WTC11 (cell line): ENCODE measurements at regions not wholly inside any gene's neighbourhood (a gene's known extent, or its start where the extent isn't known, plus 50 kb on each side); places are given as distances from the start of the nearest gene placed in this dataset.

Experiments
- ATAC-seq: fragments of 200-7000 bp; cut with Tn5 transposase; 2 replicates; pipeline ENCODE4 v1.10.0; 2021; ENCODE audit warnings: mild to moderate bottlenecking, moderate library complexity
- CTCF ChIA-PET: fragments of 300-600 bp; sonication (Branson Sonifier 250); formaldehyde crosslinking; loops from one replicate; lab custom pipeline; 2021; ENCODE audit warnings: antibody characterized with exemption; lab: Charles Lee
- POLR2A ChIA-PET: fragments of 350-600 bp; sonication (Branson Sonifier 250); formaldehyde crosslinking; loops from one replicate; lab custom pipeline; 2021; ENCODE audit warnings: antibody characterized with exemption; lab: Charles Lee
- DNase-seq: peaks from one replicate; pipeline ENCODE4 v3.0.0; 2021; ENCODE audit warnings: low spot score
- H3K27ac Mint-ChIP-seq: 2 replicates; pipeline ENCODE4 v1.8.0; 2021; ENCODE audit warnings: mixed read lengths
- H3K27me3 Mint-ChIP-seq: 2 replicates; pipeline ENCODE4 v1.8.0; 2021; ENCODE audit warnings: low read depth, mild to moderate bottlenecking, moderate library complexity, mixed read lengths
- H3K36me3 Mint-ChIP-seq: 2 replicates; pipeline ENCODE4 v1.8.0; 2021; ENCODE audit warnings: mixed read lengths
- H3K4me1 Mint-ChIP-seq: 2 replicates; pipeline ENCODE4 v1.8.0; 2022; ENCODE audit warnings: mixed read lengths
- H3K4me3 Mint-ChIP-seq: 2 replicates; pipeline ENCODE4 v1.8.0; 2021; ENCODE audit warnings: mild to moderate bottlenecking, moderate library complexity, mixed read lengths
- H3K9me3 Mint-ChIP-seq: 2 replicates; pipeline ENCODE4 v1.8.0; 2021; ENCODE audit warnings: mixed read lengths
- CREM ChIP-seq: sonication (generic); formaldehyde crosslinking; IDR thresholded peaks from 2 replicates; pipeline ENCODE4 v1.8.1; 2022; ENCODE audit warnings: mild to moderate bottlenecking, missing genetic modification reagents, moderate library complexity
- EMX1 ChIP-seq: fragments of 250-450 bp; sonication (Bioruptor Pico); IDR thresholded peaks from 2 replicates; pipeline ENCODE4 v1.8.0; 2021; ENCODE audit warnings: mild to moderate bottlenecking
- ETV6 ChIP-seq: sonication (generic); formaldehyde crosslinking; IDR thresholded peaks from 2 replicates; pipeline ENCODE4 v1.8.1; 2022; ENCODE audit warnings: mild to moderate bottlenecking, missing genetic modification reagents
- FOXP1 ChIP-seq: sonication (generic); formaldehyde crosslinking; IDR thresholded peaks from 2 replicates; pipeline ENCODE4 v1.8.0; 2022; ENCODE audit warnings: missing genetic modification reagents, mild to moderate bottlenecking, moderate library complexity, borderline replicate concordance
- NFATC4 ChIP-seq: fragments of 250-450 bp; sonication (Bioruptor Pico); IDR thresholded peaks from 2 replicates; pipeline ENCODE4 v1.9.0; 2021; ENCODE audit warnings: mild to moderate bottlenecking
- NR1H2 ChIP-seq: sonication (generic); formaldehyde crosslinking; IDR thresholded peaks from 2 replicates; pipeline ENCODE4 v1.9.0; 2021; ENCODE audit warnings: mild to moderate bottlenecking, moderate library complexity, missing genetic modification reagents
- SMAD3 ChIP-seq: sonication (generic); formaldehyde crosslinking; IDR thresholded peaks from 2 replicates; pipeline ENCODE4 v1.8.0; 2022; ENCODE audit warnings: missing genetic modification reagents, mild to moderate bottlenecking, borderline replicate concordance
- SMAD4 ChIP-seq: sonication (generic); formaldehyde crosslinking; IDR thresholded peaks from 2 replicates; pipeline ENCODE4 v1.8.0; 2022; ENCODE audit warnings: mild to moderate bottlenecking, missing genetic modification reagents
- SOX15 ChIP-seq: fragments of 250-450 bp; sonication (Bioruptor Pico); IDR thresholded peaks from 2 replicates; pipeline ENCODE4 v1.9.0; 2021; ENCODE audit warnings: mild to moderate bottlenecking
- ZNF317 ChIP-seq: sonication (generic); formaldehyde crosslinking; IDR thresholded peaks from 2 replicates; pipeline ENCODE4 v1.8.1; 2023; ENCODE audit warnings: low read depth, mild to moderate bottlenecking, moderate library complexity, missing genetic modification reagents, borderline replicate concordance
- ZNF416 ChIP-seq: fragments of 250-450 bp; sonication (Bioruptor Pico); IDR thresholded peaks from 2 replicates; pipeline ENCODE4 v1.9.0; 2021; ENCODE audit warnings: mild to moderate bottlenecking, inconsistent platforms
- TF ChIP-seq, protein P1 (sequence below): fragments of 250-450 bp; sonication (Bioruptor Pico); IDR thresholded peaks from 2 replicates; pipeline ENCODE4 v1.8.0; 2021; ENCODE audit warnings: mild to moderate bottlenecking
- TF ChIP-seq, protein P2 (sequence below): fragments of 200-600 bp; IDR thresholded peaks from 2 replicates; pipeline ENCODE4 v1.8.0; 2022; ENCODE audit warnings: antibody characterized with exemption
- TF ChIP-seq, protein P3 (sequence below): fragments of 250-450 bp; sonication (Bioruptor Pico); IDR thresholded peaks from 2 replicates; pipeline ENCODE4 v1.9.0; 2021; ENCODE audit warnings: mild to moderate bottlenecking, borderline replicate concordance
- TF ChIP-seq, protein P4 (sequence below): sonication (generic); formaldehyde crosslinking; IDR thresholded peaks from 2 replicates; pipeline ENCODE4 v1.8.1; 2023; ENCODE audit warnings: mild to moderate bottlenecking, moderate library complexity, missing genetic modification reagents
- TF ChIP-seq, protein P5 (sequence below): sonication (generic); formaldehyde crosslinking; conservative IDR thresholded peaks from 2 replicates; pipeline ENCODE4 v1.8.1; 2023; ENCODE audit warnings: mild to moderate bottlenecking, low read depth, missing genetic modification reagents, moderate library complexity
- TF ChIP-seq, protein P6 (sequence below): sonication (generic); formaldehyde crosslinking; IDR thresholded peaks from 2 replicates; pipeline ENCODE4 v1.8.1; 2022; ENCODE audit warnings: mild to moderate bottlenecking, moderate library complexity, missing genetic modification reagents
- TF ChIP-seq, protein P7 (sequence below): sonication (generic); formaldehyde crosslinking; IDR thresholded peaks from 2 replicates; pipeline ENCODE4 v1.8.0; 2022; ENCODE audit warnings: mild to moderate bottlenecking, missing genetic modification reagents

DNA sequence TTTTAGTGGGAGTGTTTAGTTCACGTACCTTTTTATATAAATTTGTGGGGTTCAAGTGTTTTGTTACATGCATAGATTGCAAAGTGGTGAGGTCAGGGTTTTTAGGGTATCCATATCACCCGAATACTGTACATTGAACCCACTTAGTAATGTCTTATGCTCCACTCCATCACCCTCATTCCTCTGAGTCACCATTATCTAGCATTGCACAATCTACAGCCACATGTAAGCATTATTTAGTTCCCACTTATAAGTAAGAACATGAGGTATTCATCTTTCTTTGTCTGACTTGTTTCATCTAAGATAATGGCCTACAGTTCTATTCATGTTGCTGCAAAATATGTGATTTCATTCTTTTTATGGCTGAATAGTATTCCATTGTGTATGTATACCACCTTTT, 583.7 kb upstream of the LRFN5 start:
- no peaks in the 10 kb centered on the region for H3K27me3 Mint-ChIP-seq
- TF ChIP-seq, protein P1, sequence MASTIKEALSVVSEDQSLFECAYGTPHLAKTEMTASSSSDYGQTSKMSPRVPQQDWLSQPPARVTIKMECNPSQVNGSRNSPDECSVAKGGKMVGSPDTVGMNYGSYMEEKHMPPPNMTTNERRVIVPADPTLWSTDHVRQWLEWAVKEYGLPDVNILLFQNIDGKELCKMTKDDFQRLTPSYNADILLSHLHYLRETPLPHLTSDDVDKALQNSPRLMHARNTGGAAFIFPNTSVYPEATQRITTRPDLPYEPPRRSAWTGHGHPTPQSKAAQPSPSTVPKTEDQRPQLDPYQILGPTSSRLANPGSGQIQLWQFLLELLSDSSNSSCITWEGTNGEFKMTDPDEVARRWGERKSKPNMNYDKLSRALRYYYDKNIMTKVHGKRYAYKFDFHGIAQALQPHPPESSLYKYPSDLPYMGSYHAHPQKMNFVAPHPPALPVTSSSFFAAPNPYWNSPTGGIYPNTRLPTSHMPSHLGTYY (CRISPR knock-in tag): no peak
- TF ChIP-seq, protein P2, sequence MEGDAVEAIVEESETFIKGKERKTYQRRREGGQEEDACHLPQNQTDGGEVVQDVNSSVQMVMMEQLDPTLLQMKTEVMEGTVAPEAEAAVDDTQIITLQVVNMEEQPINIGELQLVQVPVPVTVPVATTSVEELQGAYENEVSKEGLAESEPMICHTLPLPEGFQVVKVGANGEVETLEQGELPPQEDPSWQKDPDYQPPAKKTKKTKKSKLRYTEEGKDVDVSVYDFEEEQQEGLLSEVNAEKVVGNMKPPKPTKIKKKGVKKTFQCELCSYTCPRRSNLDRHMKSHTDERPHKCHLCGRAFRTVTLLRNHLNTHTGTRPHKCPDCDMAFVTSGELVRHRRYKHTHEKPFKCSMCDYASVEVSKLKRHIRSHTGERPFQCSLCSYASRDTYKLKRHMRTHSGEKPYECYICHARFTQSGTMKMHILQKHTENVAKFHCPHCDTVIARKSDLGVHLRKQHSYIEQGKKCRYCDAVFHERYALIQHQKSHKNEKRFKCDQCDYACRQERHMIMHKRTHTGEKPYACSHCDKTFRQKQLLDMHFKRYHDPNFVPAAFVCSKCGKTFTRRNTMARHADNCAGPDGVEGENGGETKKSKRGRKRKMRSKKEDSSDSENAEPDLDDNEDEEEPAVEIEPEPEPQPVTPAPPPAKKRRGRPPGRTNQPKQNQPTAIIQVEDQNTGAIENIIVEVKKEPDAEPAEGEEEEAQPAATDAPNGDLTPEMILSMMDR: no peak
- TF ChIP-seq, protein P3, sequence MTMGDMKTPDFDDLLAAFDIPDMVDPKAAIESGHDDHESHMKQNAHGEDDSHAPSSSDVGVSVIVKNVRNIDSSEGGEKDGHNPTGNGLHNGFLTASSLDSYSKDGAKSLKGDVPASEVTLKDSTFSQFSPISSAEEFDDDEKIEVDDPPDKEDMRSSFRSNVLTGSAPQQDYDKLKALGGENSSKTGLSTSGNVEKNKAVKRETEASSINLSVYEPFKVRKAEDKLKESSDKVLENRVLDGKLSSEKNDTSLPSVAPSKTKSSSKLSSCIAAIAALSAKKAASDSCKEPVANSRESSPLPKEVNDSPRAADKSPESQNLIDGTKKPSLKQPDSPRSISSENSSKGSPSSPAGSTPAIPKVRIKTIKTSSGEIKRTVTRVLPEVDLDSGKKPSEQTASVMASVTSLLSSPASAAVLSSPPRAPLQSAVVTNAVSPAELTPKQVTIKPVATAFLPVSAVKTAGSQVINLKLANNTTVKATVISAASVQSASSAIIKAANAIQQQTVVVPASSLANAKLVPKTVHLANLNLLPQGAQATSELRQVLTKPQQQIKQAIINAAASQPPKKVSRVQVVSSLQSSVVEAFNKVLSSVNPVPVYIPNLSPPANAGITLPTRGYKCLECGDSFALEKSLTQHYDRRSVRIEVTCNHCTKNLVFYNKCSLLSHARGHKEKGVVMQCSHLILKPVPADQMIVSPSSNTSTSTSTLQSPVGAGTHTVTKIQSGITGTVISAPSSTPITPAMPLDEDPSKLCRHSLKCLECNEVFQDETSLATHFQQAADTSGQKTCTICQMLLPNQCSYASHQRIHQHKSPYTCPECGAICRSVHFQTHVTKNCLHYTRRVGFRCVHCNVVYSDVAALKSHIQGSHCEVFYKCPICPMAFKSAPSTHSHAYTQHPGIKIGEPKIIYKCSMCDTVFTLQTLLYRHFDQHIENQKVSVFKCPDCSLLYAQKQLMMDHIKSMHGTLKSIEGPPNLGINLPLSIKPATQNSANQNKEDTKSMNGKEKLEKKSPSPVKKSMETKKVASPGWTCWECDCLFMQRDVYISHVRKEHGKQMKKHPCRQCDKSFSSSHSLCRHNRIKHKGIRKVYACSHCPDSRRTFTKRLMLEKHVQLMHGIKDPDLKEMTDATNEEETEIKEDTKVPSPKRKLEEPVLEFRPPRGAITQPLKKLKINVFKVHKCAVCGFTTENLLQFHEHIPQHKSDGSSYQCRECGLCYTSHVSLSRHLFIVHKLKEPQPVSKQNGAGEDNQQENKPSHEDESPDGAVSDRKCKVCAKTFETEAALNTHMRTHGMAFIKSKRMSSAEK (CRISPR knock-in tag): no peak
- TF ChIP-seq SOX15 (CRISPR knock-in tag) (no peak), EMX1 (CRISPR knock-in tag) (no peak)
- DNase-seq (no peak), ATAC-seq (no peak)
- H3K36me3 Mint-ChIP-seq: no peaks in the 10 kb centered on the region
- H3K4me3 Mint-ChIP-seq: no peak overlapping the region
- POLR2A ChIA-PET: no interaction called here
- H3K9me3 Mint-ChIP-seq: no peaks in the 10 kb centered on the region
- no peak overlapping the region for H3K27ac Mint-ChIP-seq
- no peaks in the 10 kb centered on the region for H3K4me1 Mint-ChIP-seq
- CTCF ChIA-PET: no interaction called here

DNA sequence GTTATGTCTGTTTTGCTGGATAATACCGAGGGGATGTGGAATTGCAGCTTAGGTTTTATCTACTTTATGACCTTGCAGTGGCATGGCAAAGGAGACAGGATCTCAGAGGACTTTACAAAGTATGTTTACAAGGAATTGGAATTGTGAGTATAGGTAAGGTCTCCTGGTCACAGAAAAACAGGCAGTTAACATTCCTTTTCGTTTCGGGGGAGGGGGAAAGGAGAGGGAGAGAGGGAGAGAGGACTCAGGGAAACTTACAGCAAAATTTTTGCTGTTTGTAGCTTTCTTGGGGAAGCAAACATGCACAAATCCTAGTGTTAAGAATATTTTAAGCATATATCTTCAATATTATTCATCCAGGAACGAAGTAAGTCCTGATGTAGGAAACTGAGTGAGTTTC, 590.5 kb upstream of the LRFN5 start:
- ChIA-PET CTCF (no interaction called here), POLR2A (interaction anchor here (0.5 to 0.6 kb wide), 2 partner anchors 23 to 108 kb away, joined by 5 to 7 read pairs; no protein-coding TSS in a partner anchor)
- Mint-ChIP-seq H3K27ac (peak overlapping the region; percentile 82), H3K9me3 (no peaks in the 10 kb centered on the region), H3K27me3 (no peaks in the 10 kb centered on the region), H3K4me1 (peaks cover 20% of the 10 kb centered on the region), H3K4me3 (peak overlapping the region; percentile 15), H3K36me3 (no peaks in the 10 kb centered on the region)
- TF ChIP-seq SMAD3 (CRISPR knock-in tag) (no peak), NR1H2 (no peak), NFATC4 (CRISPR knock-in tag) (no peak)
- no peak for DNase-seq
- peak; percentile 60 for ATAC-seq

DNA sequence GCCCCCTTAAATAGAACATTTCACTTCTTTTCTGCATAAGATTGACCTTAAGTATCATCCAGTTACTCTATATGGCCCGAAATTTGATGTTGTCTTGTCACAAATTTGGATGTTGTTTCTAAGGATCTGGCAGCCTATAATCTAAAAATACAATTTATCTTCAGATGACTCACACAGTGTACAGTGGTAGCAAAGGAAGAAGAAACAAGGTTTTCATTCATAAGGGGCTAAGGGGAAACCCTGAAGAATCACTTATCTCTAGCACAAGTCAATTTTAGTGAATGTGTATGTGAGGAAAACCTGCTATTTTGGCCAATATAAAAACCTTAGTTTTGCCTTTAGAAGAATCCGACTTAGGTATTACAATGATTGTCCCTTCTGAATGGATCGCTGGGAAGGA, 606.3 kb upstream of the LRFN5 start:
- no peaks in the 10 kb centered on the region for H3K36me3 Mint-ChIP-seq
- no peak overlapping the region for H3K4me3 Mint-ChIP-seq
- H3K27ac Mint-ChIP-seq: no peak overlapping the region
- H3K27me3 Mint-ChIP-seq: no peaks in the 10 kb centered on the region
- H3K4me1 Mint-ChIP-seq: peaks cover 13% of the 10 kb centered on the region
- ChIA-PET CTCF (no interaction called here), POLR2A (no interaction called here)
- ATAC-seq (no peak), DNase-seq (no peak)
- H3K9me3 Mint-ChIP-seq: no peaks in the 10 kb centered on the region
- TF ChIP-seq ETV6 (no peak), SMAD4 (CRISPR knock-in tag) (no peak), FOXP1 (no peak), ZNF416 (no peak), ZNF317 (no peak), CREM (no peak)
- TF ChIP-seq, protein P4, sequence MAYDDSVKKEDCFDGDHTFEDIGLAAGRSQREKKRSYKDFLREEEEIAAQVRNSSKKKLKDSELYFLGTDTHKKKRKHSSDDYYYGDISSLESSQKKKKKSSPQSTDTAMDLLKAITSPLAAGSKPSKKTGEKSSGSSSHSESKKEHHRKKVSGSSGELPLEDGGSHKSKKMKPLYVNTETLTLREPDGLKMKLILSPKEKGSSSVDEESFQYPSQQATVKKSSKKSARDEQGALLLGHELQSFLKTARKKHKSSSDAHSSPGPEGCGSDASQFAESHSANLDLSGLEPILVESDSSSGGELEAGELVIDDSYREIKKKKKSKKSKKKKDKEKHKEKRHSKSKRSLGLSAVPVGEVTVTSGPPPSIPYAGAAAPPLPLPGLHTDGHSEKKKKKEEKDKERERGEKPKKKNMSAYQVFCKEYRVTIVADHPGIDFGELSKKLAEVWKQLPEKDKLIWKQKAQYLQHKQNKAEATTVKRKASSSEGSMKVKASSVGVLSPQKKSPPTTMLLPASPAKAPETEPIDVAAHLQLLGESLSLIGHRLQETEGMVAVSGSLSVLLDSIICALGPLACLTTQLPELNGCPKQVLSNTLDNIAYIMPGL (CRISPR knock-in tag): no peak
- TF ChIP-seq, protein P5, sequence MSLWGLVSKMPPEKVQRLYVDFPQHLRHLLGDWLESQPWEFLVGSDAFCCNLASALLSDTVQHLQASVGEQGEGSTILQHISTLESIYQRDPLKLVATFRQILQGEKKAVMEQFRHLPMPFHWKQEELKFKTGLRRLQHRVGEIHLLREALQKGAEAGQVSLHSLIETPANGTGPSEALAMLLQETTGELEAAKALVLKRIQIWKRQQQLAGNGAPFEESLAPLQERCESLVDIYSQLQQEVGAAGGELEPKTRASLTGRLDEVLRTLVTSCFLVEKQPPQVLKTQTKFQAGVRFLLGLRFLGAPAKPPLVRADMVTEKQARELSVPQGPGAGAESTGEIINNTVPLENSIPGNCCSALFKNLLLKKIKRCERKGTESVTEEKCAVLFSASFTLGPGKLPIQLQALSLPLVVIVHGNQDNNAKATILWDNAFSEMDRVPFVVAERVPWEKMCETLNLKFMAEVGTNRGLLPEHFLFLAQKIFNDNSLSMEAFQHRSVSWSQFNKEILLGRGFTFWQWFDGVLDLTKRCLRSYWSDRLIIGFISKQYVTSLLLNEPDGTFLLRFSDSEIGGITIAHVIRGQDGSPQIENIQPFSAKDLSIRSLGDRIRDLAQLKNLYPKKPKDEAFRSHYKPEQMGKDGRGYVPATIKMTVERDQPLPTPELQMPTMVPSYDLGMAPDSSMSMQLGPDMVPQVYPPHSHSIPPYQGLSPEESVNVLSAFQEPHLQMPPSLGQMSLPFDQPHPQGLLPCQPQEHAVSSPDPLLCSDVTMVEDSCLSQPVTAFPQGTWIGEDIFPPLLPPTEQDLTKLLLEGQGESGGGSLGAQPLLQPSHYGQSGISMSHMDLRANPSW (CRISPR knock-in tag): no peak
- TF ChIP-seq, protein P6, sequence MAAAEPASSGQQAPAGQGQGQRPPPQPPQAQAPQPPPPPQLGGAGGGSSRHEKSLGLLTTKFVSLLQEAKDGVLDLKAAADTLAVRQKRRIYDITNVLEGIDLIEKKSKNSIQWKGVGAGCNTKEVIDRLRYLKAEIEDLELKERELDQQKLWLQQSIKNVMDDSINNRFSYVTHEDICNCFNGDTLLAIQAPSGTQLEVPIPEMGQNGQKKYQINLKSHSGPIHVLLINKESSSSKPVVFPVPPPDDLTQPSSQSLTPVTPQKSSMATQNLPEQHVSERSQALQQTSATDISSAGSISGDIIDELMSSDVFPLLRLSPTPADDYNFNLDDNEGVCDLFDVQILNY: no peak
- TF ChIP-seq, protein P7, sequence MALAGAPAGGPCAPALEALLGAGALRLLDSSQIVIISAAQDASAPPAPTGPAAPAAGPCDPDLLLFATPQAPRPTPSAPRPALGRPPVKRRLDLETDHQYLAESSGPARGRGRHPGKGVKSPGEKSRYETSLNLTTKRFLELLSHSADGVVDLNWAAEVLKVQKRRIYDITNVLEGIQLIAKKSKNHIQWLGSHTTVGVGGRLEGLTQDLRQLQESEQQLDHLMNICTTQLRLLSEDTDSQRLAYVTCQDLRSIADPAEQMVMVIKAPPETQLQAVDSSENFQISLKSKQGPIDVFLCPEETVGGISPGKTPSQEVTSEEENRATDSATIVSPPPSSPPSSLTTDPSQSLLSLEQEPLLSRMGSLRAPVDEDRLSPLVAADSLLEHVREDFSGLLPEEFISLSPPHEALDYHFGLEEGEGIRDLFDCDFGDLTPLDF (CRISPR knock-in tag): no peak
